Cardiac fibroblast (primary cell): ENCODE measurements at regions not wholly inside any gene's neighbourhood (a gene's known extent, or its start where the extent isn't known, plus 50 kb on each side); places are given as distances from the start of the nearest gene placed in this dataset.
A peak's percentile ranks its signal among the peaks of the same experiment; 100 is the strongest.

Experiments
- DNase-seq, 2 donors: peaks; one replicate each; pipeline versions ENCODE4 v3.0.0 to v3.0.0-alpha.2; 2010; ENCODE audit warnings: low read depth in 2 of 2
- H3K4me3 ChIP-seq, 2 donors: replicated peaks in 1 of 2; 1 replicate in 1 of 2; 2 replicates in 1 of 2; pipeline ENCODE4 v1.5.1; 2011; ENCODE audit warnings: low read depth in 2 of 2, low read length in 2 of 2, mild to moderate bottlenecking in 2 of 2, moderate library complexity in 1 of 2
- TF ChIP-seq, protein P1 (sequence below): IDR thresholded peaks from one replicate; pipeline ENCODE4 v1.5.1; 2011; ENCODE audit warnings: low read depth, mild to moderate bottlenecking, low read length, inconsistent platforms

DNA sequence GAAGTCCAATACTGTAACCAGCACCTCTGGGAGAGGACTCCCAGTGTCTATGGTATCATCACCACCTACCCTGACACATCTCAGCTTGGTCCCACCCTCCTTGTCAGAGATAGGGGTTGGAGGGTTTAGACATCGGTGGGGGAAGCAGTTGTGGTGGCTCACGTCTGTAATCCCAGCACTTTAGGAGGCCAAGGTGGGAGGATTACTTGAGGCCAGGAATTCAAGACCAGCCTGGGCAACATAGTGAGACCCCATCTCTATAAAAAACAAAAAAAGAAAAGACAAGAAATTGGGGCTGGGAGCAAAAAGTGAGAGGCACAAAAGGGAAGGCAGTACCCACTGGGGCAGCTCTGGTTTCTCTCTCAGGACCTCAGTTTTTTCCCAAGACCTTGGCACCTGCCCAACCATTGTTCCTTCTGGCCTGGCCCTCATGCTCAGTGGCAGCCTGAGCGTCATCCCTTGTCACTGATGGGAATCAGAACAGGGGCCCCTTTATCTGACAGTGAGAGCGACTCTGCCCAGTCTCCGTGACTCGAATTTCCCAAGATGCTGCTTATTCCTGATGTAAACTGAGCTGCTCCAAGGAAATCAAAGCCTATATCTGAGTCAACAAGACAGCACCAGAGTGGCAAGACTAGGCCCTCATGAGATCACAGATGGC is 80.5 kb upstream of the HSPA9 start:
- DNase-seq: peak; percentile 46 to 78
- no peak overlapping the region for H3K4me3 ChIP-seq
- TF ChIP-seq, protein P1, sequence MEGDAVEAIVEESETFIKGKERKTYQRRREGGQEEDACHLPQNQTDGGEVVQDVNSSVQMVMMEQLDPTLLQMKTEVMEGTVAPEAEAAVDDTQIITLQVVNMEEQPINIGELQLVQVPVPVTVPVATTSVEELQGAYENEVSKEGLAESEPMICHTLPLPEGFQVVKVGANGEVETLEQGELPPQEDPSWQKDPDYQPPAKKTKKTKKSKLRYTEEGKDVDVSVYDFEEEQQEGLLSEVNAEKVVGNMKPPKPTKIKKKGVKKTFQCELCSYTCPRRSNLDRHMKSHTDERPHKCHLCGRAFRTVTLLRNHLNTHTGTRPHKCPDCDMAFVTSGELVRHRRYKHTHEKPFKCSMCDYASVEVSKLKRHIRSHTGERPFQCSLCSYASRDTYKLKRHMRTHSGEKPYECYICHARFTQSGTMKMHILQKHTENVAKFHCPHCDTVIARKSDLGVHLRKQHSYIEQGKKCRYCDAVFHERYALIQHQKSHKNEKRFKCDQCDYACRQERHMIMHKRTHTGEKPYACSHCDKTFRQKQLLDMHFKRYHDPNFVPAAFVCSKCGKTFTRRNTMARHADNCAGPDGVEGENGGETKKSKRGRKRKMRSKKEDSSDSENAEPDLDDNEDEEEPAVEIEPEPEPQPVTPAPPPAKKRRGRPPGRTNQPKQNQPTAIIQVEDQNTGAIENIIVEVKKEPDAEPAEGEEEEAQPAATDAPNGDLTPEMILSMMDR: no peak

DNA sequence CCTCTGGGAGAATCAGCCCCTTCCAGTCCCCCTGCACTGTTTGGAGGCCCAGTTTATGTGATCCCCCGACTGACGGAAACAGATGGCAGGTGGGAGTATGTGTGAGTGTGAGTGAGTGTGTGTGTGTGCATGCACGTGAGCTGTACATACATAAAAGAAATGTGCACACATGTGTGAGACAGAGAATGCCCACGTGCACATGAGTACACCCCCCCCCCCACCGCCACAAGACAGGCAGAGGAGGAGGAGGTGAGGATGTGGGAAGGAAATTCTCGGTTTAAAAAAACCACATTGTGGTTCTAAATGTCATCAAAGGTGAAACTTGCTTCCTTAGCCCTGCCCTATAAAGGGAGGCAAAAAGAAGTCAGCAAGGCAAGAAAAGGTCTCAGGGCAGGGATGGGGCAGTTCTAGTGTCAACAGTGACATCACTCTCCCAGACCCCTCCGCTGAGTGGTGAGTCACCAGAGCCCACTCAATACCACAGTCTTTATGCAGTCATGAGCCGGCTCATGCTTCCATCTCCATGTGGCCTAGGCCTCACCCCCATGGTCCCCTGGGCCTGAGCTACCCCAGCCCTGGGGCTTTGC is 79.2 kb upstream of the HSPA9 start:
- DNase-seq: peak in 1 of 2 donors; percentile 11
- H3K4me3 ChIP-seq: no peak overlapping the region
- TF ChIP-seq, protein P1: no peak

DNA sequence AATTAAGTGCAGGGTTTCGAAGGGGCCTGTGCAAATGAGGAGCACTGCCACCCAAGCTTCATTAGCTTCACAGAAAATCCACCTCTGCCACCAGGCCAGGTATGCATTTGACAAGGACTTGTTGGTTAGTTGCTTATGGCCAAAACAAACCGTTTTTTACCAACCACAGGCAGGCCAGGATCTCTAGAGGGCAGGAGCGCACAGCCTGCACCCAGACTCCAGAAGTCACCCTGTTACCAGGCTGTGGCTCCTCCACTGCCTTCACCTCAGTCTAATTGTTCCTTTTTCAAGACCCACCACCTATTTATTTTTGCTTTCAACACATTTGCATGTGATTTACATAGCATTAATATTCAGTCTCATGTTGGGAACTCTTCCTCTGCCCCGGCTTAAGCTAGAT is 78.3 kb upstream of the HSPA9 start:
- TF ChIP-seq, protein P1: peak; percentile 48
- no peak overlapping the region for H3K4me3 ChIP-seq
- peak; percentile 52 for DNase-seq

DNA sequence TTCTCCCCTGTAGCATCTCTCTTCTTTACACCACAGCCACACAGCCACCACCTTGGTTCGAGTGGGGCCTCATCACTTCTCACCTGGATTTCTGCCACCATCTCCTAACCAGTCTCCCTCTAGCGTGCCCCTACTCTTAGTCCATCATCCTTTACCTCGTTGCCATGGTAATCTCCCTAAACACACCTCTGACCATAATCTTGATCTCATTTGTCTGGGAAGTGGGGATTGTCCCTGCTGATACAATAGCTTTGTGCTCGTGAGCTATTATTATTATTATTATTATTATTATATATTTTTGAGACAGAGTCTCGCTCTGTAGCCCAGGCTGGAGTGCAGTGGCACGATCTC is 76.5 kb upstream of the HSPA9 start:
- TF ChIP-seq, protein P1: no peak
- no peak overlapping the region for H3K4me3 ChIP-seq
- no peak for DNase-seq

DNA sequence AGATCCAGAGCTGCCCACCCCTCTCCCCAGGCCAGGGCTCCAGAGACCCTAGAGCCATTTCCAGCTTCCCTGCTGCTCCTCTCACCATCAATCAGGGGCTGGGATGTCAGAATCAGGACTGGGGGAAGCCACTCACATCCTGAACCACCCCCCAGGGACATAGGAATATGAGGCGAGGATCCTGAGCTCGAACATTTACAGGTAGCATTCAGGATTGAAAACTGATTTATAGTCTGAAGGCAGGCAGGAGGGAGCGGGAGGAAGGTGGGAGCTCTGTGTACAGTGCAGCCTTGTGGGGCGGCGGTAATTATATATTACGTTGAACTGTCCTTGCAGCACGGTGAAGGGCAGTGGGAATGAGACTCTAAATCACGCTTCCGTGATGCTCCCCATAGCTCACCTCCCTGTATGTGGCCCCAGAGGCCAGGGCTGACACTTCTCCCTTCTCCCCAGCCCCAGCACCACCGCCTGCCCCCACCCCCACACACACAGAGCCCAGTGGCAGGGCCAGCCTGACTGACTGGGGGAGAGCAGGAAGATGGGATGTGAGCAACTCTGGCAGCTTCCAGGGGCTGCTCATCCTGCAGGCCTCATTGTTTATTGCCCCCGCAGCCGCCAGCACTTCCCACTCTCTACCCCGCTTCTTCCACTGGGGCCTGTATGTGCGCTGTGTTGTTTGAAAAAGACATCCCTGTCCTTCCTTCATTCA is 76.0 kb upstream of the HSPA9 start:
- no peak overlapping the region for H3K4me3 ChIP-seq
- no peak for DNase-seq
- TF ChIP-seq, protein P1: no peak

DNA sequence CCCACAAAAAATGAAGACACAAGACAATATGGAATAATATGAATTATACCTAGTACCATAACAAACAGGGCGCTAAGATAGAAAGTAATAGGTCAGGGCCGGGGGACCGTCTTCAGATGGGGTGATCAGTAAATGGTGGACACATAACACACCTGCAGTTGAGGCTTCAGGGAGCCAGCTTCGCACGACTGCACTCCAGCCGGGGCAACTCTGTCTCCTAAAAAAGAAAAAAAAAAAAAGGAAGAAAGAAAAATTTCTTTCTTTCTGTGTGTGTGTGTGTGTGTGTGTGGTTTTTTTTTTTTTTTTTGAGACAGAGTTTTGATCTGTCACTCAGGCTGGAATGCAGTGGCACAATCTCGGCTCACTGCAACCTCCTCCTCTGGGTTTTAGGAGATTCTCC is 75.0 kb upstream of the HSPA9 start:
- TF ChIP-seq, protein P1: no peak
- no peak for DNase-seq
- no peak overlapping the region for H3K4me3 ChIP-seq
